Panc1 (cell line): ENCODE measurements at regions not wholly inside any gene's neighbourhood (a gene's known extent, or its start where the extent isn't known, plus 50 kb on each side); places are given as distances from the start of the nearest gene placed in this dataset.

Source experiments
- ATAC-seq: fragments of 200-7000 bp; cut with Tn5 transposase; 2 replicates; pipeline ENCODE4 v1.9.1; 2020; ENCODE audit warnings: mild to moderate bottlenecking, moderate library complexity
- BruUV-seq: library from RNA; stranded (reverse); fragments of 400-500 nt; replicated peaks from 2 replicates; lab custom pipeline; 2021; lab: Mats Ljungman, UMichigan
- CTCF ChIA-PET: fragments of 300-600 bp; sonication (Branson Sonifier 250); formaldehyde crosslinking; loops from one replicate; lab custom pipeline; 2022; ENCODE audit warnings: antibody characterized with exemption; lab: Charles Lee
- POLR2A ChIA-PET: fragments of 300-600 bp; sonication (Branson Sonifier 250); formaldehyde crosslinking; loops from one replicate; lab custom pipeline; 2022; ENCODE audit warnings: antibody characterized with exemption; lab: Charles Lee
- DNase-seq: peaks from one replicate; pipeline ENCODE4 v3.0.0-alpha.2; 2010; ENCODE audit warnings: low read depth, low spot score
- H3K27ac ChIP-seq: 2 replicates; pipeline ENCODE4 v1.5.1; 2011; ENCODE audit warnings: mild to moderate bottlenecking, low read length, inconsistent platforms
- H3K27me3 ChIP-seq: fragments of 200-500 bp; sonication (Bioruptor generic); 2 replicates; pipeline ENCODE4 v1.6.0; 2014; ENCODE audit warnings: low read length, inconsistent platforms; ENCODE audit not compliant: control insufficient read depth, insufficient read depth
- H3K36me3 ChIP-seq: fragments of 200-500 bp; sonication (Bioruptor generic); 2 replicates; pipeline ENCODE4 v1.5.1; 2014; ENCODE audit warnings: inconsistent platforms, mild to moderate bottlenecking, low read length, moderate library complexity; ENCODE audit not compliant: control insufficient read depth, insufficient read depth
- H3K4me1 ChIP-seq: 2 replicates; pipeline ENCODE4 v1.5.1; 2011; ENCODE audit warnings: inconsistent platforms, mild to moderate bottlenecking, low read length, moderate library complexity; ENCODE audit not compliant: control insufficient read depth, insufficient read depth
- H3K4me3 ChIP-seq, 2 experiments: 2 replicates each; pipeline ENCODE4 v1.5.1; 2011 to 2012; ENCODE audit warnings: low read depth in 2 of 2, low read length in 2 of 2, mild to moderate bottlenecking in 2 of 2, inconsistent platforms in 1 of 2, moderate library complexity in 1 of 2
- H3K9me3 ChIP-seq: fragments of 200-500 bp; sonication (Bioruptor generic); 2 replicates; pipeline ENCODE4 v1.5.1; 2014; ENCODE audit warnings: low read depth, mild to moderate bottlenecking, inconsistent platforms, low read length, moderate library complexity; ENCODE audit not compliant: control insufficient read depth, insufficient read depth
- CTCF ChIP-seq: fragments of 450-650 bp; IDR thresholded peaks from 2 replicates; pipeline ENCODE4 v1.5.1; 2017; ENCODE audit warnings: mild to moderate bottlenecking
- POLR2AphosphoS5 ChIP-seq: IDR thresholded peaks from 2 replicates; pipeline ENCODE4 v1.6.1; 2012; ENCODE audit warnings: mild to moderate bottlenecking, low read depth, low read length, moderate library complexity
- REST ChIP-seq, 2 experiments: IDR thresholded peaks; 2 replicates each; pipeline ENCODE4 v1.6.1; 2011 to 2012; ENCODE audit warnings: low read depth in 2 of 2, control low read depth in 1 of 2, low read length in 1 of 2, mild to moderate bottlenecking in 1 of 2, moderate library complexity in 1 of 2; ENCODE audit not compliant: insufficient read depth in 1 of 2
- SIN3A ChIP-seq: IDR thresholded peaks from 2 replicates; pipeline ENCODE4 v1.6.1; 2012; ENCODE audit warnings: low read depth, mild to moderate bottlenecking, low read length, moderate library complexity, borderline replicate concordance; ENCODE audit not compliant: insufficient read depth
- TCF7L2 ChIP-seq: IDR thresholded peaks from 2 replicates; pipeline ENCODE4 v1.6.1; 2011; ENCODE audit warnings: mild to moderate bottlenecking, low read depth, low read length, inconsistent platforms
- in situ Hi-C: cut with HindIII; loops from 2 replicates; pipeline ENCODE4 v1.10.0; 2016; ENCODE audit warnings: low sequenced_read_pairs, low pct_unique_long_range_greater_than_20kb
- intact Hi-C: fragments of 100-400 bp; cut with micrococcal nuclease; formaldehyde crosslinking; loops from one replicate; pipeline ENCODE4 v1.10.0; 2022; ENCODE audit not compliant: unreplicated experiment

- Histone ChIP-seq H3K27ac (no peak overlapping the region), H3K9me3 (no peaks in the 10 kb centered on the region), H3K36me3 (no peaks in the 10 kb centered on the region), H3K4me3 (no peak overlapping the region), H3K27me3 (peaks cover 8% of the 10 kb centered on the region), H3K4me1 (no peaks in the 10 kb centered on the region)
- intact Hi-C loops, result no loop called here
- ChIA-PET POLR2A (no interaction called here), CTCF (no interaction called here)
- no peak for DNase-seq
- in situ Hi-C loops, result no loop called here
- ATAC-seq, result no peak
- TF ChIP-seq SIN3A, result no peak
- BruUV-seq, result no TSS peak
Measured at GRCh38 chr11:119807402-119807801, 78.4 kb upstream of the NECTIN1 start.

GRCh38 chr11:119806064-119806915 lies 77.3 kb upstream of the NECTIN1 start:
- no peaks in the 10 kb centered on the region for H3K36me3 ChIP-seq
- H3K27me3 ChIP-seq, result peaks cover 9% of the 10 kb centered on the region; the same call in 1 of the 2 replicates
- ChIA-PET CTCF (no interaction called here), POLR2A (interaction anchor here (0.6 kb wide), 1 partner anchor 1644 kb away, joined by 4 read pairs; no protein-coding TSS in a partner anchor)
- H3K9me3 ChIP-seq, result no peaks in the 10 kb centered on the region
- no peak overlapping the region for H3K27ac ChIP-seq
- H3K4me1 ChIP-seq, result no peaks in the 10 kb centered on the region
- BruUV-seq, result no TSS peak
- TF ChIP-seq TCF7L2, result no peak
- TF ChIP-seq SIN3A, result no peak
- TF ChIP-seq POLR2AphosphoS5, result no peak
- no peak for TF ChIP-seq REST (IDR thresholded peaks at IDR 0.05; ENCODE audit: insufficient read depth in 1 of 2, low read depth in 2 of 2, low read length in 1 of 2)
- no peak for TF ChIP-seq CTCF
- in situ Hi-C loops (no loop called here), intact Hi-C loops (no loop called here)
- H3K4me3 ChIP-seq, result no peak overlapping the region
- DNase-seq (no peak), ATAC-seq (peak; percentile 36; the same call in 1 of the 2 replicates)

GRCh38 chr11:119805663-119806062 lies 76.7 kb upstream of the NECTIN1 start:
- Histone ChIP-seq H3K4me3 (no peak overlapping the region), H3K27me3 (peaks cover 10% of the 10 kb centered on the region; the same call in 1 of the 2 replicates), H3K27ac (no peak overlapping the region), H3K9me3 (no peaks in the 10 kb centered on the region), H3K36me3 (no peaks in the 10 kb centered on the region), H3K4me1 (no peaks in the 10 kb centered on the region)
- intact Hi-C loops (no loop called here), in situ Hi-C loops (no loop called here)
- DNase-seq, result no peak
- ATAC-seq, result no peak
- no TSS peak for BruUV-seq
- TF ChIP-seq POLR2AphosphoS5, result no peak
- no peak for TF ChIP-seq SIN3A
- TF ChIP-seq TCF7L2, result no peak
- no peak for TF ChIP-seq REST (IDR thresholded peaks at IDR 0.05; ENCODE audit: insufficient read depth in 1 of 2, low read depth in 2 of 2, low read length in 1 of 2)
- POLR2A ChIA-PET, result interaction anchor here (0.6 kb wide), 1 partner anchor 1644 kb away, joined by 4 read pairs; no protein-coding TSS in a partner anchor
- CTCF ChIA-PET, result no interaction called here
